SU-DHL-6 (cell line): ENCODE measurements at regions not wholly inside any gene's neighbourhood (a gene's known extent, or its start where the extent isn't known, plus 50 kb on each side); places are given as distances from the start of the nearest gene placed in this dataset.

Experiments used
- H2AFZ ChIP-seq: fragments of 200-600 bp; sonication (generic); 2 replicates; pipeline ENCODE4 v1.6.1; 2014; ENCODE audit warnings: low read depth, mild to moderate bottlenecking, moderate library complexity, mixed read lengths, antibody characterized with exemption, low read length; ENCODE audit not compliant: severe bottlenecking
- H3F3A ChIP-seq: fragments of 200-600 bp; shearing (Covaris generic); 2 replicates; pipeline ENCODE4 v1.6.0; 2016; ENCODE audit warnings: antibody characterized with exemption, mild to moderate bottlenecking; ENCODE audit not compliant: insufficient read depth
- H3K27ac ChIP-seq: fragments of 200-600 bp; sonication (generic); 2 replicates; pipeline ENCODE4 v1.5.1; 2016; ENCODE audit warnings: low read depth, mild to moderate bottlenecking, low read length, moderate library complexity, mixed read lengths
- H3K27me3 ChIP-seq: fragments of 200-600 bp; sonication (generic), shearing (Covaris generic); 2 replicates; pipeline ENCODE4 v1.6.0; 2014; ENCODE audit warnings: mild to moderate bottlenecking, low read length
- H3K36me3 ChIP-seq: fragments of 200-600 bp; sonication (generic); 2 replicates; pipeline ENCODE4 v1.6.1; 2014; ENCODE audit warnings: mild to moderate bottlenecking, low read length, mixed read lengths
- H3K4me2 ChIP-seq: fragments of 300-600, 200-600 bp; shearing (Covaris generic), sonication (generic); 2 replicates; pipeline ENCODE4 v1.6.0; 2014; ENCODE audit warnings: low read length, low read depth, mild to moderate bottlenecking; ENCODE audit not compliant: poor library complexity, severe bottlenecking
- H3K4me3 ChIP-seq: fragments of 200-600 bp; sonication (generic); 2 replicates; pipeline ENCODE4 v1.5.1; 2014; ENCODE audit warnings: antibody characterized with exemption, low read length, mild to moderate bottlenecking, mixed read lengths; ENCODE audit not compliant: insufficient read depth, poor library complexity, severe bottlenecking
- H3K79me2 ChIP-seq: fragments of 200-600 bp; sonication (generic); 2 replicates; pipeline ENCODE4 v1.6.1; 2014; ENCODE audit warnings: mild to moderate bottlenecking, low read length, moderate library complexity; ENCODE audit not compliant: insufficient read depth
- H3K9ac ChIP-seq: fragments of 200-600 bp; sonication (generic); 2 replicates; pipeline ENCODE4 v1.7.0; 2014; ENCODE audit warnings: mild to moderate bottlenecking, low read length
- H3K9me2 ChIP-seq: fragments of 200-600 bp; sonication (generic); replicated peaks from 2 replicates; pipeline ENCODE4 v1.6.1; 2014; ENCODE audit warnings: low read length; ENCODE audit not compliant: insufficient read depth
- H3K9me3 ChIP-seq: fragments of 200-600 bp; sonication (generic); 2 replicates; pipeline ENCODE4 v1.6.1; 2014; ENCODE audit warnings: low read length, mixed read lengths; ENCODE audit not compliant: insufficient read depth
- H4K20me1 ChIP-seq: fragments of 200-600 bp; sonication (generic); 2 replicates; pipeline ENCODE4 v1.6.1; 2014; ENCODE audit warnings: low read depth, mild to moderate bottlenecking, antibody characterized with exemption, low read length, moderate library complexity, mixed read lengths
- CTCF ChIP-seq: fragments of 200-600 bp; sonication (generic); IDR thresholded peaks from one replicate; pipeline ENCODE4 v1.5.1; 2017; ENCODE audit warnings: antibody characterized with exemption, mild to moderate bottlenecking, low read length, moderate library complexity; ENCODE audit not compliant: insufficient read depth, poor library complexity, severe bottlenecking
- EZH2phosphoT487 ChIP-seq: fragments of 200-600 bp; sonication (generic), shearing (Covaris generic); conservative IDR thresholded peaks from 2 replicates; pipeline ENCODE4 v1.6.1; 2018; ENCODE audit warnings: mild to moderate bottlenecking, antibody characterized with exemption, low read length, moderate library complexity, mixed read lengths

GRCh38 chr14:42112108-42112507 lies 505.4 kb downstream of the LRFN5 start:
- Histone ChIP-seq H3K79me2 (no peaks in the 10 kb centered on the region), H2AFZ (no peak overlapping the region), H3F3A (no peaks in the 10 kb centered on the region), H4K20me1 (no peaks in the 10 kb centered on the region), H3K27ac (no peak overlapping the region), H3K9ac (no peak overlapping the region), H3K27me3 (no peaks in the 10 kb centered on the region), H3K36me3 (no peaks in the 10 kb centered on the region), H3K4me3 (no peak overlapping the region), H3K4me2 (no peak overlapping the region), H3K9me2 (no peaks in the 10 kb centered on the region), H3K9me3 (no peaks in the 10 kb centered on the region)
- no peak for TF ChIP-seq CTCF
- TF ChIP-seq EZH2phosphoT487 = no peak

DNA sequence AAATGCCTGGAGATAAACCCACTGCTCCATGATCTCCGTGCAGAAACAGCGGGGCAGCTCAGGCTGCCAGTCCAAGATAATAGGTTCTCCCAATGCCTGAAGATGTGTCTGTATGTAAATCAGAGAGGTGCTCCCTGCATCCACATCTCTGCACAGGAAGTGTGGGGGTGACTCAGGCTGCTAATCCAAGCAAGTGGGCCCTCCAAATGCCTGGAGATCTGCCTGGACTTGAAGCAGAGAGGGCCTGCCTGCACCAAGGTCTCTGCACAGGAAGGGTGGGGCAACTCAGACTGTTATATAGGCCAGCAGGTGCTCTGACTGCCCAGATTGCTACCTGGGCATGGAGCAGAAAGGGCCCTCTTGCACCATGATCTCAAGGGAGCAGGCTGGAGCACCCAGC lies 504.7 kb downstream of the LRFN5 start:
- no peak overlapping the region for H2AFZ ChIP-seq
- no peaks in the 10 kb centered on the region for H3F3A ChIP-seq
- H3K79me2 ChIP-seq = no peaks in the 10 kb centered on the region
- no peaks in the 10 kb centered on the region for H3K36me3 ChIP-seq
- no peaks in the 10 kb centered on the region for H3K27me3 ChIP-seq
- TF ChIP-seq CTCF (no peak), EZH2phosphoT487 (no peak)
- H3K9me2 ChIP-seq = no peaks in the 10 kb centered on the region
- no peak overlapping the region for H3K27ac ChIP-seq
- H4K20me1 ChIP-seq = no peaks in the 10 kb centered on the region
- H3K4me3 ChIP-seq = no peak overlapping the region
- H3K9ac ChIP-seq = no peak overlapping the region
- H3K4me2 ChIP-seq = no peak overlapping the region
- H3K9me3 ChIP-seq = no peaks in the 10 kb centered on the region

GRCh38 chr14:42110167-42110566 lies 503.5 kb downstream of the LRFN5 start:
- H3K79me2 ChIP-seq = no peaks in the 10 kb centered on the region
- no peak overlapping the region for H3K4me3 ChIP-seq
- no peaks in the 10 kb centered on the region for H3K27me3 ChIP-seq
- H4K20me1 ChIP-seq = no peaks in the 10 kb centered on the region
- peak; percentile 84 for TF ChIP-seq CTCF
- no peak for TF ChIP-seq EZH2phosphoT487
- no peaks in the 10 kb centered on the region for H3K36me3 ChIP-seq
- H3K9me3 ChIP-seq = no peaks in the 10 kb centered on the region
- H2AFZ ChIP-seq = peak overlapping the region; percentile 28
- H3F3A ChIP-seq = no peaks in the 10 kb centered on the region
- H3K27ac ChIP-seq = no peak overlapping the region
- H3K9me2 ChIP-seq = no peaks in the 10 kb centered on the region
- H3K9ac ChIP-seq = no peak overlapping the region
- H3K4me2 ChIP-seq = no peak overlapping the region

GRCh38 chr14:42095155-42095554 lies 488.5 kb downstream of the LRFN5 start:
- no peaks in the 10 kb centered on the region for H3F3A ChIP-seq
- H2AFZ ChIP-seq = no peak overlapping the region
- no peaks in the 10 kb centered on the region for H4K20me1 ChIP-seq
- no peak overlapping the region for H3K4me2 ChIP-seq
- no peaks in the 10 kb centered on the region for H3K9me2 ChIP-seq
- H3K9me3 ChIP-seq = peaks cover 3% of the 10 kb centered on the region; the same call in 1 of the 2 replicates
- no peak overlapping the region for H3K27ac ChIP-seq
- no peak overlapping the region for H3K9ac ChIP-seq
- TF ChIP-seq EZH2phosphoT487 = no peak
- TF ChIP-seq CTCF = no peak
- no peaks in the 10 kb centered on the region for H3K79me2 ChIP-seq
- no peaks in the 10 kb centered on the region for H3K36me3 ChIP-seq
- H3K27me3 ChIP-seq = no peaks in the 10 kb centered on the region
- H3K4me3 ChIP-seq = no peak overlapping the region
